Vagina (tissue), 2 donors: ENCODE measurements at regions not wholly inside any gene's neighbourhood (a gene's known extent, or its start where the extent isn't known, plus 50 kb on each side); places are given as distances from the start of the nearest gene placed in this dataset.

Experiments
- DNase-seq, 2 donors: peaks; one replicate each; pipeline ENCODE4 v3.0.0-alpha.2; 2017; ENCODE audit errors: extremely low spot score in 2 of 2
- H3K27ac ChIP-seq: fragments of 200-600 bp; sonication (generic); one replicate; pipeline ENCODE4 v1.5.1; 2019
- H3K27me3 ChIP-seq: fragments of 200-600 bp; sonication (generic); one replicate; pipeline ENCODE4 v1.5.1; 2019
- H3K36me3 ChIP-seq, 2 donors: fragments of 200-600 bp; sonication (generic); one replicate each; pipeline ENCODE4 v1.5.1; 2017 to 2019
- H3K4me1 ChIP-seq: fragments of 200-600 bp; sonication (generic); one replicate; pipeline ENCODE4 v1.5.1; 2019
- H3K4me3 ChIP-seq, 2 donors: fragments of 200-600 bp; sonication (generic); 1 replicate in 1 of 2; 2 replicates in 1 of 2; pipeline ENCODE4 v1.5.1; 2016 to 2019
- H3K9me3 ChIP-seq: fragments of 200-600 bp; sonication (generic); one replicate; pipeline ENCODE4 v1.5.1; 2019
- POLR2A ChIP-seq, 2 donors: fragments of 450-650 bp; IDR thresholded peaks; one replicate each; pipeline ENCODE4 v1.6.1; 2017; ENCODE audit warnings: antibody characterized with exemption in 2 of 2, mild to moderate bottlenecking in 2 of 2, moderate library complexity in 2 of 2
- POLR2AphosphoS5 ChIP-seq, 2 donors: sonication (generic); formaldehyde crosslinking; IDR thresholded peaks; one replicate each; pipeline ENCODE4 v1.9.0; 2017; ENCODE audit warnings: antibody characterized with exemption in 2 of 2, mild to moderate bottlenecking in 2 of 2, low read depth in 1 of 2; ENCODE audit not compliant: insufficient read depth in 1 of 2
- intact Hi-C: fragments of 100-400 bp; cut with DNase I; formaldehyde crosslinking; loops from one replicate; pipeline ENCODE4 v1.15.1; 2023
- TF ChIP-seq, protein P1 (sequence below), 3 experiments: fragments of 450-650 bp in 2 of 3; fragments of 200-600 bp in 1 of 3; sonication (generic) in 1 of 3; IDR thresholded peaks; one replicate each; pipeline ENCODE4 v1.5.1; 2017 to 2019; ENCODE audit warnings: antibody characterized with exemption in 3 of 3, mild to moderate bottlenecking in 2 of 3, moderate library complexity in 2 of 3

DNA sequence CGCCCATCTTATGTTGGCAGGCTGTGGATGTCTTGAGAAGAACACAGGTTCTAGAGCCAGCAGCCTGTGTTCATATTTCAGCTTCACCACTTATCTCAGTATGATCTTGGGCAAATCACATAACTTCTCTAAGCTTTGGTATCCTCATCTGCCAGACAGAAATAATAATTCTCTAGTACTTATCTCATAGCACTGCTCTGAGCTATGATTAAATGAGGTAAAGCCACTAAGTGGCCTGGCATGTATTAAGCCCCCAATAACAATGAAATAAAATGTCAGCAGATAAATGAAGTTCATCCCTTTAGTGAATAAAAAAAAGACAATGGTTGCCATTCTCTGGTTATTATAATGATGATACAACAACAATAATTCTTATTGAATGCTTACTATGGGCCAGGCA lies 104.9 kb upstream of the EEA1 start:
- intact Hi-C loops, result no loop called here
- no peaks in the 10 kb centered on the region for H3K27me3 ChIP-seq
- no peaks in the 10 kb centered on the region for H3K4me1 ChIP-seq
- no peak for DNase-seq
- no peak for TF ChIP-seq POLR2A (IDR thresholded peaks at IDR 0.05)
- TF ChIP-seq, protein P1, sequence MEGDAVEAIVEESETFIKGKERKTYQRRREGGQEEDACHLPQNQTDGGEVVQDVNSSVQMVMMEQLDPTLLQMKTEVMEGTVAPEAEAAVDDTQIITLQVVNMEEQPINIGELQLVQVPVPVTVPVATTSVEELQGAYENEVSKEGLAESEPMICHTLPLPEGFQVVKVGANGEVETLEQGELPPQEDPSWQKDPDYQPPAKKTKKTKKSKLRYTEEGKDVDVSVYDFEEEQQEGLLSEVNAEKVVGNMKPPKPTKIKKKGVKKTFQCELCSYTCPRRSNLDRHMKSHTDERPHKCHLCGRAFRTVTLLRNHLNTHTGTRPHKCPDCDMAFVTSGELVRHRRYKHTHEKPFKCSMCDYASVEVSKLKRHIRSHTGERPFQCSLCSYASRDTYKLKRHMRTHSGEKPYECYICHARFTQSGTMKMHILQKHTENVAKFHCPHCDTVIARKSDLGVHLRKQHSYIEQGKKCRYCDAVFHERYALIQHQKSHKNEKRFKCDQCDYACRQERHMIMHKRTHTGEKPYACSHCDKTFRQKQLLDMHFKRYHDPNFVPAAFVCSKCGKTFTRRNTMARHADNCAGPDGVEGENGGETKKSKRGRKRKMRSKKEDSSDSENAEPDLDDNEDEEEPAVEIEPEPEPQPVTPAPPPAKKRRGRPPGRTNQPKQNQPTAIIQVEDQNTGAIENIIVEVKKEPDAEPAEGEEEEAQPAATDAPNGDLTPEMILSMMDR (IDR thresholded peaks at IDR 0.05), result no peak
- no peak for TF ChIP-seq POLR2AphosphoS5 (IDR thresholded peaks at IDR 0.05; ENCODE audit: insufficient read depth in 1 of 2, low read depth in 1 of 2)
- no peaks in the 10 kb centered on the region for H3K9me3 ChIP-seq
- no peaks in the 10 kb centered on the region for H3K36me3 ChIP-seq
- no peak overlapping the region for H3K4me3 ChIP-seq
- H3K27ac ChIP-seq, result no peak overlapping the region

DNA sequence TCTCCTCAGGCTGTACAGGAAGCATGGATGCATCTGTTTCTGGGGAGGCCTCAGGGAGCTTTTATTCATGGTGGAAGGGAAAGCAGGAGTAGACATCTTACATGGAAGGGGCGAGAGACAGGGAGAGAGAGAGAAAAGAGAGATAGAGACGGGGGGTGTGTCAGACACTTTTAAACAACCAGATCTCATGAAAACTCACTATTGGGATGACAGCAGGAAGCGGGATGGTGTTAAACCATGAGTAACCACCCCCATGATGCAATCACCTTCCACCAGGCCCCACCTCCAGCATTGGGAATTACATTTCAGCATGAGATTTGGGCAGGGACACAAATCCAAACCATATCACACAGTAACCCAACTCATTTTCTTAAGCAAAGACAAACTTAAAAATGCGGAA lies 110.0 kb upstream of the EEA1 start:
- intact Hi-C loops, result no loop called here
- TF ChIP-seq POLR2A (IDR thresholded peaks at IDR 0.05) (no peak), POLR2AphosphoS5 (IDR thresholded peaks at IDR 0.05; ENCODE audit: insufficient read depth in 1 of 2, low read depth in 1 of 2) (no peak)
- TF ChIP-seq, protein P1 (IDR thresholded peaks at IDR 0.05), result no peak

DNA sequence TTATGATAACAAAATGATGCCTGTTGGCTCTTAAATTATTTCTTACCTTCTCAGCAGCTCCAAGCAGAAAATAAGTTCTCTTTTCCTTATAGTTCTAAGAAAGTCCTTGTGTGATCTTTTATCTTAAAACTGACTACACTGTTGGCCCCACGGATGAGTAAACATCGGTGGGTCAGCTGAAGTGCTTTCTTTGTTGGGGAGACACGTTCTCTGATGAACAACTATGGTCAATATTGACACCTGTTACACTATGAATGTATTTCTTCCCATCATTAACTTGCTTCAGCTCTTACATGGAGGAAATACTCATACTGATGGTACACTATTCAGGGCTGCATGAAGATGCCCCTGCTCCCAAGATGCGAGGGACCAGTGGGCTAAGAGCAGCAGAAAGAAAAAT lies 110.8 kb upstream of the EEA1 start:
- no peak overlapping the region for H3K27ac ChIP-seq
- H3K9me3 ChIP-seq, result no peaks in the 10 kb centered on the region
- DNase-seq, result no peak
- H3K4me1 ChIP-seq, result no peaks in the 10 kb centered on the region
- intact Hi-C loops, result no loop called here
- no peaks in the 10 kb centered on the region for H3K36me3 ChIP-seq
- TF ChIP-seq, protein P1 (IDR thresholded peaks at IDR 0.05), result no peak
- TF ChIP-seq POLR2A (IDR thresholded peaks at IDR 0.05), result no peak
- TF ChIP-seq POLR2AphosphoS5 (IDR thresholded peaks at IDR 0.05; ENCODE audit: insufficient read depth in 1 of 2, low read depth in 1 of 2), result no peak
- H3K4me3 ChIP-seq, result no peak overlapping the region
- H3K27me3 ChIP-seq, result no peaks in the 10 kb centered on the region

More for the DNA sequence above, 110.0 kb upstream of the EEA1 start:
- H3K27ac ChIP-seq, result no peak overlapping the region
- H3K4me1 ChIP-seq, result no peaks in the 10 kb centered on the region
- no peak for DNase-seq
- no peaks in the 10 kb centered on the region for H3K9me3 ChIP-seq
- H3K4me3 ChIP-seq, result no peak overlapping the region
- no peaks in the 10 kb centered on the region for H3K36me3 ChIP-seq
- H3K27me3 ChIP-seq, result no peaks in the 10 kb centered on the region

DNA sequence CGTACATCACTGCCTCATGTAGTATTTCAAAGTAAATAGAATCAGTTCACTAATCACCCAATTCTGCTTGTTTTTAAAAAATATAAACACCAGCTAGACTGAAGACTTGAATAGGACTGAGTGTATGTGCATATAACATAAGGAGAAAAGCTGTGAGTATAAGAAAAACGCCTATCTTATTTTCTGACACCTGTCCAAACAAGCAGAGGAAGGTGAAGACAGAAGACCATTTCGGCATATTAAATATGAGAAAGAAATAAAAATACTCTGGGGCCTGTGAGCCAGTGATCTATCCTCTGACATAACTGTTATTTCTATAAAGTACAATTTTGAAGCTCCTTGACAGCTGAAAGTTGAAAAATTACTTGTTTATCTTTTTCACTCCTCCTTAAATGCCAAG lies 111.3 kb upstream of the EEA1 start:
- no peaks in the 10 kb centered on the region for H3K36me3 ChIP-seq
- H3K27ac ChIP-seq, result no peak overlapping the region
- H3K27me3 ChIP-seq, result no peaks in the 10 kb centered on the region
- no peaks in the 10 kb centered on the region for H3K4me1 ChIP-seq
- DNase-seq, result no peak
- H3K9me3 ChIP-seq, result no peaks in the 10 kb centered on the region
- no peak overlapping the region for H3K4me3 ChIP-seq
- TF ChIP-seq, protein P1 (IDR thresholded peaks at IDR 0.05), result no peak
- TF ChIP-seq POLR2A (IDR thresholded peaks at IDR 0.05) (no peak), POLR2AphosphoS5 (IDR thresholded peaks at IDR 0.05; ENCODE audit: insufficient read depth in 1 of 2, low read depth in 1 of 2) (no peak)
- intact Hi-C loops, result no loop called here

DNA sequence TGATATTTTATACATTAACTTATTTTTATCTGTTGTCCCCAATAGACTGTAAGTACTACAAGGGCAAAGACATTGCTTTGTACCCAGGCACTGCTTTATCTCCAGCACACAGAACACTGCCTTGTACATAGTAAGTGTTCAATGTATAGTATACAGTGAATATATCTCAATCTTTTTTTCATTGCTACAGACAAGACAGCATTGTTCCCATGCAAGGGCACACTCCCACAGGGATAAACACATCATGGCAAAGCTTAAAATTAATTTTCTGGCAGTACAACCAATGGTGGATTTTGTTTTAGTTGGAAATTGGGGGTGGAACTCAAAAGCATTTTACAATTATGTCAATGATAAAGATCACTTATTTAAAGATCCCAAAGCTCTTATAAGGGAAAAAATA lies 112.3 kb upstream of the EEA1 start:
- H3K4me1 ChIP-seq, result no peaks in the 10 kb centered on the region
- TF ChIP-seq, protein P1 (IDR thresholded peaks at IDR 0.05), result no peak
- TF ChIP-seq POLR2AphosphoS5 (IDR thresholded peaks at IDR 0.05; ENCODE audit: insufficient read depth in 1 of 2, low read depth in 1 of 2) (no peak), POLR2A (IDR thresholded peaks at IDR 0.05) (no peak)
- H3K27ac ChIP-seq, result no peak overlapping the region
- no peaks in the 10 kb centered on the region for H3K27me3 ChIP-seq
- no peaks in the 10 kb centered on the region for H3K9me3 ChIP-seq
- no peaks in the 10 kb centered on the region for H3K36me3 ChIP-seq
- intact Hi-C loops, result no loop called here
- DNase-seq, result no peak
- H3K4me3 ChIP-seq, result no peak overlapping the region
